ENCODE measurements at regions not wholly inside any gene's neighbourhood (a gene's known extent, or its start where the extent isn't known, plus 50 kb on each side); places are given as distances from the start of the nearest gene placed in this dataset.

GRCh38 chr12:25812295-25812694 lies 146.2 kb upstream of the RASSF8 start:
- H3K9ac ChIP-seq (ENCODE audit: insufficient read length, low read depth), result no peak overlapping the region
- DNase-seq (ENCODE audit: low read depth, low spot score), result no peak
- no peaks in the 10 kb centered on the region for H3K4me1 ChIP-seq (ENCODE audit: insufficient read depth, insufficient read length)
- H3K27me3 ChIP-seq (ENCODE audit: insufficient read depth, insufficient read length), result no peaks in the 10 kb centered on the region
- no peak for TF ChIP-seq YY1 (IDR thresholded peaks at IDR 0.05; ENCODE audit: insufficient read depth, insufficient read length)
- no peak for TF ChIP-seq ZNF274 (IDR thresholded peaks at IDR 0.05; ENCODE audit: low read depth, low read length)
- TF ChIP-seq SUZ12 (IDR thresholded peaks at IDR 0.05; ENCODE audit: extremely low read depth, insufficient read depth, insufficient read length), result no peak
- no peaks in the 10 kb centered on the region for H3K9me3 ChIP-seq (ENCODE audit: insufficient read depth, low read length)
- H3K36me3 ChIP-seq (ENCODE audit: insufficient read depth, insufficient read length, low read length), result no peaks in the 10 kb centered on the region
- no peak overlapping the region for H3K4me3 ChIP-seq (ENCODE audit: insufficient read length, low read depth)

GRCh38 chr12:25813843-25814242 lies 144.6 kb upstream of the RASSF8 start:
- TF ChIP-seq ZNF274 (IDR thresholded peaks at IDR 0.05; ENCODE audit: low read depth, low read length) (no peak), YY1 (IDR thresholded peaks at IDR 0.05; ENCODE audit: insufficient read depth, insufficient read length) (no peak), SUZ12 (IDR thresholded peaks at IDR 0.05; ENCODE audit: extremely low read depth, insufficient read depth, insufficient read length) (no peak)
- H3K4me1 ChIP-seq (ENCODE audit: insufficient read depth, insufficient read length), result no peaks in the 10 kb centered on the region
- H3K9ac ChIP-seq (ENCODE audit: insufficient read length, low read depth), result no peak overlapping the region
- no peak for DNase-seq (ENCODE audit: low read depth, low spot score)
- no peaks in the 10 kb centered on the region for H3K9me3 ChIP-seq (ENCODE audit: insufficient read depth, low read length)
- H3K4me3 ChIP-seq (ENCODE audit: insufficient read length, low read depth), result no peak overlapping the region
- H3K36me3 ChIP-seq (ENCODE audit: insufficient read depth, insufficient read length, low read length), result no peaks in the 10 kb centered on the region
- no peaks in the 10 kb centered on the region for H3K27me3 ChIP-seq (ENCODE audit: insufficient read depth, insufficient read length)

GRCh38 chr12:25816637-25817036 lies 141.8 kb upstream of the RASSF8 start:
- no peaks in the 10 kb centered on the region for H3K9me3 ChIP-seq (ENCODE audit: insufficient read depth, low read length)
- H3K9ac ChIP-seq (ENCODE audit: insufficient read length, low read depth), result no peak overlapping the region
- no peaks in the 10 kb centered on the region for H3K36me3 ChIP-seq (ENCODE audit: insufficient read depth, insufficient read length, low read length)
- DNase-seq (ENCODE audit: low read depth, low spot score), result no peak
- H3K4me3 ChIP-seq (ENCODE audit: insufficient read length, low read depth), result no peak overlapping the region
- TF ChIP-seq YY1 (IDR thresholded peaks at IDR 0.05; ENCODE audit: insufficient read depth, insufficient read length), result no peak
- TF ChIP-seq SUZ12 (IDR thresholded peaks at IDR 0.05; ENCODE audit: extremely low read depth, insufficient read depth, insufficient read length), result no peak
- no peak for TF ChIP-seq ZNF274 (IDR thresholded peaks at IDR 0.05; ENCODE audit: low read depth, low read length)
- no peaks in the 10 kb centered on the region for H3K4me1 ChIP-seq (ENCODE audit: insufficient read depth, insufficient read length)
- no peaks in the 10 kb centered on the region for H3K27me3 ChIP-seq (ENCODE audit: insufficient read depth, insufficient read length)

- no peak for TF ChIP-seq ZNF274 (IDR thresholded peaks at IDR 0.05; ENCODE audit: low read depth, low read length)
- H3K27me3 ChIP-seq (ENCODE audit: insufficient read depth, insufficient read length), result no peaks in the 10 kb centered on the region
- H3K9me3 ChIP-seq (ENCODE audit: insufficient read depth, low read length), result no peaks in the 10 kb centered on the region
- DNase-seq (ENCODE audit: low read depth, low spot score), result no peak
- H3K9ac ChIP-seq (ENCODE audit: insufficient read length, low read depth), result no peak overlapping the region
- H3K4me1 ChIP-seq (ENCODE audit: insufficient read depth, insufficient read length), result no peaks in the 10 kb centered on the region
- no peak overlapping the region for H3K4me3 ChIP-seq (ENCODE audit: insufficient read length, low read depth)
- H3K36me3 ChIP-seq (ENCODE audit: insufficient read depth, insufficient read length, low read length), result no peaks in the 10 kb centered on the region
Measured at GRCh38 chr12:25817166-25817565, 141.3 kb upstream of the RASSF8 start.

- Histone ChIP-seq H3K36me3 (ENCODE audit: insufficient read depth, insufficient read length, low read length) (no peaks in the 10 kb centered on the region), H3K9me3 (ENCODE audit: insufficient read depth, low read length) (no peaks in the 10 kb centered on the region), H3K9ac (ENCODE audit: insufficient read length, low read depth) (no peak overlapping the region), H3K4me3 (ENCODE audit: insufficient read length, low read depth) (no peak overlapping the region), H3K27me3 (ENCODE audit: insufficient read depth, insufficient read length) (no peaks in the 10 kb centered on the region), H3K4me1 (ENCODE audit: insufficient read depth, insufficient read length) (no peaks in the 10 kb centered on the region)
- no peak for DNase-seq (ENCODE audit: low read depth, low spot score)
- TF ChIP-seq ZNF274 (IDR thresholded peaks at IDR 0.05; ENCODE audit: low read depth, low read length) (no peak), SUZ12 (IDR thresholded peaks at IDR 0.05; ENCODE audit: extremely low read depth, insufficient read depth, insufficient read length) (no peak), YY1 (IDR thresholded peaks at IDR 0.05; ENCODE audit: insufficient read depth, insufficient read length) (no peak)
Measured at GRCh38 chr12:25818596-25819390, 139.7 kb upstream of the RASSF8 start.

GRCh38 chr12:25819691-25820090 lies 138.8 kb upstream of the RASSF8 start:
- Histone ChIP-seq H3K9ac (ENCODE audit: insufficient read length, low read depth) (no peak overlapping the region), H3K36me3 (ENCODE audit: insufficient read depth, insufficient read length, low read length) (no peaks in the 10 kb centered on the region), H3K4me1 (ENCODE audit: insufficient read depth, insufficient read length) (no peaks in the 10 kb centered on the region), H3K9me3 (ENCODE audit: insufficient read depth, low read length) (no peaks in the 10 kb centered on the region), H3K4me3 (ENCODE audit: insufficient read length, low read depth) (no peak overlapping the region), H3K27me3 (ENCODE audit: insufficient read depth, insufficient read length) (no peaks in the 10 kb centered on the region)
- no peak for DNase-seq (ENCODE audit: low read depth, low spot score)
- TF ChIP-seq SUZ12 (IDR thresholded peaks at IDR 0.05; ENCODE audit: extremely low read depth, insufficient read depth, insufficient read length), result no peak
- no peak for TF ChIP-seq YY1 (IDR thresholded peaks at IDR 0.05; ENCODE audit: insufficient read depth, insufficient read length)
- TF ChIP-seq ZNF274 (IDR thresholded peaks at IDR 0.05; ENCODE audit: low read depth, low read length), result no peak

- H3K36me3 ChIP-seq (ENCODE audit: insufficient read depth, insufficient read length, low read length), result no peaks in the 10 kb centered on the region
- DNase-seq (ENCODE audit: low read depth, low spot score), result no peak
Measured at GRCh38 chr12:25822281-25822680, 136.2 kb upstream of the RASSF8 start.

More at GRCh38 chr12:25822281-25822680, 136.2 kb upstream of the RASSF8 start:
- Histone ChIP-seq H3K9ac (ENCODE audit: insufficient read length, low read depth) (no peak overlapping the region), H3K4me3 (ENCODE audit: insufficient read length, low read depth) (no peak overlapping the region), H3K4me1 (ENCODE audit: insufficient read depth, insufficient read length) (no peaks in the 10 kb centered on the region), H3K27me3 (ENCODE audit: insufficient read depth, insufficient read length) (no peaks in the 10 kb centered on the region), H3K9me3 (ENCODE audit: insufficient read depth, low read length) (no peaks in the 10 kb centered on the region)
- TF ChIP-seq YY1 (IDR thresholded peaks at IDR 0.05; ENCODE audit: insufficient read depth, insufficient read length) (no peak), ZNF274 (IDR thresholded peaks at IDR 0.05; ENCODE audit: low read depth, low read length) (no peak), SUZ12 (IDR thresholded peaks at IDR 0.05; ENCODE audit: extremely low read depth, insufficient read depth, insufficient read length) (no peak)
